H1 (cell line): ENCODE measurements at regions not wholly inside any gene's neighbourhood (a gene's known extent, or its start where the extent isn't known, plus 50 kb on each side); places are given as distances from the start of the nearest gene placed in this dataset.

Experiments used
- ATF2 ChIP-seq: IDR thresholded peaks from 2 replicates; pipeline ENCODE4 v1.6.1; 2012; ENCODE audit warnings: low read length, inconsistent platforms
- CTCF ChIP-seq, 3 experiments: IDR thresholded peaks; 1 replicate in 2 of 3; 2 replicates in 1 of 3; pipeline versions ENCODE4 v1.5.1 to v1.6.1; 2011; ENCODE audit warnings: low read length in 3 of 3, mild to moderate bottlenecking in 3 of 3, inconsistent platforms in 2 of 3, low read depth in 1 of 3, moderate library complexity in 1 of 3; ENCODE audit not compliant: insufficient read depth in 1 of 3; ENCODE audit errors: control extremely low read depth in 1 of 3
- EP300 ChIP-seq, 2 experiments: IDR thresholded peaks; 1 replicate in 1 of 2; 2 replicates in 1 of 2; pipeline ENCODE4 v1.6.1; 2011 to 2012; ENCODE audit warnings: low read depth in 2 of 2, low read length in 2 of 2, mild to moderate bottlenecking in 2 of 2, borderline replicate concordance in 1 of 2, inconsistent platforms in 1 of 2, moderate library complexity in 1 of 2
- EZH2 ChIP-seq: fragments of 200-600 bp; sonication (generic); IDR thresholded peaks from 2 replicates; pipeline ENCODE4 v1.7.1; 2012; ENCODE audit warnings: low read depth, mild to moderate bottlenecking, moderate library complexity, low read length, inconsistent platforms; ENCODE audit not compliant: severe bottlenecking
- GABPA ChIP-seq: IDR thresholded peaks from 2 replicates; pipeline ENCODE4 v1.6.1; 2011; ENCODE audit warnings: mild to moderate bottlenecking, low read length, moderate library complexity, borderline replicate concordance; ENCODE audit not compliant: insufficient read depth
- POLR2A ChIP-seq, 2 experiments: IDR thresholded peaks; 1 replicate in 1 of 2; 2 replicates in 1 of 2; pipeline ENCODE4 v1.6.1; 2011; ENCODE audit warnings: low read depth in 2 of 2, low read length in 2 of 2, mild to moderate bottlenecking in 2 of 2; ENCODE audit errors: control extremely low read depth in 1 of 2
- RAD21 ChIP-seq, 2 experiments: IDR thresholded peaks in 1 of 2; conservative IDR thresholded peaks in 1 of 2; 2 replicates each; pipeline ENCODE4 v1.6.1; 2011; ENCODE audit warnings: low read depth in 2 of 2, low read length in 2 of 2, improper control_type of control experiment in 1 of 2, inconsistent platforms in 1 of 2, mild to moderate bottlenecking in 1 of 2, moderate library complexity in 1 of 2
- SP2 ChIP-seq: IDR thresholded peaks from 2 replicates; pipeline ENCODE4 v1.6.1; 2012; ENCODE audit warnings: mild to moderate bottlenecking, low read length, inconsistent platforms
- TAF7 ChIP-seq: optimal IDR thresholded peaks from 2 replicates; pipeline ENCODE3; 2011; ENCODE audit warnings: low read depth, mild to moderate bottlenecking, inconsistent platforms, low read length, moderate library complexity, borderline replicate concordance
- TCF12 ChIP-seq: IDR thresholded peaks from 2 replicates; pipeline ENCODE4 v1.6.1; 2011; ENCODE audit warnings: low read depth, mild to moderate bottlenecking, low read length
- TEAD4 ChIP-seq: IDR thresholded peaks from 2 replicates; pipeline ENCODE4 v1.6.1; 2012; ENCODE audit warnings: low read depth, low read length, inconsistent platforms, mixed read lengths
- YY1 ChIP-seq: IDR thresholded peaks from 2 replicates; pipeline ENCODE4 v1.6.1; 2011; ENCODE audit warnings: low read depth, mild to moderate bottlenecking, low read length

- TF ChIP-seq GABPA (no peak), YY1 (no peak), POLR2A (IDR thresholded peaks at IDR 0.05; ENCODE audit: control extremely low read depth in 1 of 2, low read depth in 2 of 2, low read length in 2 of 2) (no peak), SP2 (no peak), CTCF (IDR thresholded peaks at IDR 0.05; ENCODE audit: control extremely low read depth in 1 of 3, insufficient read depth in 1 of 3, low read depth in 1 of 3, low read length in 3 of 3) (no peak), TCF12 (no peak), TEAD4 (no peak), EZH2 (no peak), EP300 (IDR thresholded peaks at IDR 0.05; ENCODE audit: borderline replicate concordance in 1 of 2, low read depth in 2 of 2, low read length in 2 of 2) (no peak), ATF2 (no peak), TAF7 (no peak), RAD21 (IDR thresholded peaks at IDR 0.05 in 1 of 2, conservative IDR thresholded peaks at IDR 0.05 in 1 of 2; ENCODE audit: low read depth in 2 of 2, low read length in 2 of 2) (no peak)
These were observed 479.2 kb downstream of the RMST start for GRCh38 chr12:97941686-97942354.
